DND-41 (cell line): ENCODE measurements at regions not wholly inside any gene's neighbourhood (a gene's known extent, or its start where the extent isn't known, plus 50 kb on each side); places are given as distances from the start of the nearest gene placed in this dataset.

Experiments used
- ATAC-seq: fragments of 200-7000 bp; cut with Tn5 transposase; 3 replicates; pipeline ENCODE4 v1.9.1; 2021; ENCODE audit warnings: low read depth; ENCODE audit not compliant: insufficient read depth
- DNase-seq: peaks from one replicate; pipeline ENCODE4 v3.0.0-alpha.2; 2020
- H2AFZ ChIP-seq: 2 replicates; pipeline ENCODE4 v1.6.0; 2012; ENCODE audit warnings: low read depth, low read length
- H3K27ac ChIP-seq: 2 replicates; pipeline ENCODE4 v1.5.1; 2012; ENCODE audit warnings: low read length, inconsistent platforms
- H3K27me3 ChIP-seq: fragments of 200-600 bp; sonication (generic); 2 replicates; pipeline ENCODE4 v1.6.0; 2012; ENCODE audit warnings: low read length, mild to moderate bottlenecking, inconsistent platforms; ENCODE audit not compliant: insufficient read depth, poor library complexity
- H3K36me3 ChIP-seq: 2 replicates; pipeline ENCODE4 v1.5.1; 2012; ENCODE audit warnings: low read length, inconsistent platforms; ENCODE audit not compliant: insufficient read depth
- H3K4me1 ChIP-seq: 2 replicates; pipeline ENCODE4 v1.5.1; 2012; ENCODE audit warnings: mild to moderate bottlenecking, low read length; ENCODE audit not compliant: insufficient read depth
- H3K4me2 ChIP-seq: 2 replicates; pipeline ENCODE4 v1.6.0; 2012; ENCODE audit warnings: mild to moderate bottlenecking, moderate library complexity, low read length, inconsistent platforms; ENCODE audit not compliant: insufficient read depth
- H3K4me3 ChIP-seq, 2 experiments: fragments of 200-600 bp in 1 of 2; shearing (Covaris generic) in 1 of 2; 2 replicates each; pipeline ENCODE4 v1.5.1; 2012 to 2016; ENCODE audit warnings: inconsistent platforms in 2 of 2, low read length in 2 of 2, mild to moderate bottlenecking in 2 of 2, low read depth in 1 of 2, moderate library complexity in 1 of 2
- H3K79me2 ChIP-seq: 2 replicates; pipeline ENCODE4 v1.6.0; 2012; ENCODE audit warnings: low read length, inconsistent platforms; ENCODE audit not compliant: insufficient read depth
- H3K9ac ChIP-seq: 2 replicates; pipeline ENCODE4 v1.6.0; 2012; ENCODE audit warnings: low read depth, mild to moderate bottlenecking, inconsistent platforms, low read length, moderate library complexity
- H3K9me3 ChIP-seq: 2 replicates; pipeline ENCODE4 v1.5.1; 2012; ENCODE audit warnings: low read length, moderate library complexity, mild to moderate bottlenecking, inconsistent platforms; ENCODE audit not compliant: insufficient read depth, severe bottlenecking
- H4K20me1 ChIP-seq: 2 replicates; pipeline ENCODE4 v1.6.0; 2012; ENCODE audit warnings: low read length; ENCODE audit not compliant: insufficient read depth
- EZH2 ChIP-seq: IDR thresholded peaks from 3 replicates; pipeline ENCODE4 v1.6.1; 2012; ENCODE audit warnings: borderline replicate concordance, low read depth, mild to moderate bottlenecking, moderate library complexity, low read length, inconsistent platforms; ENCODE audit not compliant: severe bottlenecking
- TF ChIP-seq, protein P1 (sequence below): IDR thresholded peaks from 2 replicates; pipeline ENCODE4 v1.5.1; 2012; ENCODE audit warnings: borderline replicate concordance, low read length, moderate library complexity, mild to moderate bottlenecking; ENCODE audit not compliant: poor library complexity, severe bottlenecking; ENCODE audit errors: extremely low read depth

GRCh38 chr7:156389116-156389692 is 251.4 kb upstream of the RNF32 start:
- DNase-seq (no peak), ATAC-seq (no peak)
- H3K9ac ChIP-seq, result no peak overlapping the region
- TF ChIP-seq, protein P1, sequence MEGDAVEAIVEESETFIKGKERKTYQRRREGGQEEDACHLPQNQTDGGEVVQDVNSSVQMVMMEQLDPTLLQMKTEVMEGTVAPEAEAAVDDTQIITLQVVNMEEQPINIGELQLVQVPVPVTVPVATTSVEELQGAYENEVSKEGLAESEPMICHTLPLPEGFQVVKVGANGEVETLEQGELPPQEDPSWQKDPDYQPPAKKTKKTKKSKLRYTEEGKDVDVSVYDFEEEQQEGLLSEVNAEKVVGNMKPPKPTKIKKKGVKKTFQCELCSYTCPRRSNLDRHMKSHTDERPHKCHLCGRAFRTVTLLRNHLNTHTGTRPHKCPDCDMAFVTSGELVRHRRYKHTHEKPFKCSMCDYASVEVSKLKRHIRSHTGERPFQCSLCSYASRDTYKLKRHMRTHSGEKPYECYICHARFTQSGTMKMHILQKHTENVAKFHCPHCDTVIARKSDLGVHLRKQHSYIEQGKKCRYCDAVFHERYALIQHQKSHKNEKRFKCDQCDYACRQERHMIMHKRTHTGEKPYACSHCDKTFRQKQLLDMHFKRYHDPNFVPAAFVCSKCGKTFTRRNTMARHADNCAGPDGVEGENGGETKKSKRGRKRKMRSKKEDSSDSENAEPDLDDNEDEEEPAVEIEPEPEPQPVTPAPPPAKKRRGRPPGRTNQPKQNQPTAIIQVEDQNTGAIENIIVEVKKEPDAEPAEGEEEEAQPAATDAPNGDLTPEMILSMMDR, result no peak
- TF ChIP-seq EZH2, result no peak
- H3K4me2 ChIP-seq, result no peak overlapping the region
- no peak overlapping the region for H3K27ac ChIP-seq
- H2AFZ ChIP-seq, result no peak overlapping the region
- H4K20me1 ChIP-seq, result no peaks in the 10 kb centered on the region
- no peaks in the 10 kb centered on the region for H3K36me3 ChIP-seq
- no peaks in the 10 kb centered on the region for H3K27me3 ChIP-seq
- H3K4me3 ChIP-seq, result no peak overlapping the region
- no peaks in the 10 kb centered on the region for H3K79me2 ChIP-seq
- no peaks in the 10 kb centered on the region for H3K9me3 ChIP-seq
- no peaks in the 10 kb centered on the region for H3K4me1 ChIP-seq

DNA sequence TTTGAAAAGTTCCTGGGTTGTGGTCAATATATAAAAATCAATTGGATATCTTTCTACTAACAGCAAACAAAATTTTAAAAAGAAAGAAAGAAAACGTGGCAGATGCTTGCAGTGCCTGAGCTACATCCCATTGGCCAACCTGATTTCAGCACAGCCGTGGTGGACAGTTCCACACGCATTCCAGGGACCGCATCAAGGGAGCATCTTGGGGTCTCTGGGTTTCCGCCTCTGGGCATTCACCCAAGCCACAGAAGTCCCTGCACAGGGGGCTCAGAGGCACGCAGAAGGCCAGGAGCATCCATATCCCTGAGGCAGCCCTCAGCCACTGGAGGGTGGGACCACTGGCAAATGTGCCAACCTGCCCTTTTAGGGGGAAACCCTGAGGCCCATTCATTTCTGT is 254.5 kb upstream of the RNF32 start:
- DNase-seq (peak; percentile 34), ATAC-seq (no peak)
- Histone ChIP-seq H3K9ac (no peak overlapping the region), H3K4me1 (no peaks in the 10 kb centered on the region), H3K36me3 (no peaks in the 10 kb centered on the region), H4K20me1 (no peaks in the 10 kb centered on the region), H3K4me2 (no peak overlapping the region), H3K27ac (no peak overlapping the region), H3K27me3 (no peaks in the 10 kb centered on the region), H3K9me3 (no peaks in the 10 kb centered on the region), H3K79me2 (no peaks in the 10 kb centered on the region), H3K4me3 (no peak overlapping the region), H2AFZ (no peak overlapping the region)
- TF ChIP-seq, protein P1, result no peak
- no peak for TF ChIP-seq EZH2

DNA sequence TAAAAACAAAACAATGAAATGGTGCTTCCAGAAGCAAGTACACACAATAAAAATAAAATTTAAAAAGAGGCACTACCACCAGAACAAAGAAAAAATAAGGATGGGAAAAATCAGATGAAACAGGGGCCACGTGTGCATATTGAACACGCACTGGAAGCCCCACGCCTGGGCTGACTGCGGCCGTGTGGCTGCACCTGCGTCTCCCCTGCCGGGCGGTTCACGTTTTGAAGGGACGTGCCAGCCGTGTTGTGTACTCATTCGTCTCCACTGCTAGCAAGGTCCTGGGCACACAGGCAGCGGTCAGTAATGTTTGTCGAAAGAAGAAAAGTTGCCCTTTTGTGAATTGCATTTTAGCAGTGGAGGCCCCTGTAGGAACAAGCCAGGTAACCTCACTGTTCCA is 255.9 kb upstream of the RNF32 start:
- Histone ChIP-seq H3K4me3 (no peak overlapping the region), H3K9me3 (no peaks in the 10 kb centered on the region), H3K27me3 (peaks cover 3% of the 10 kb centered on the region), H3K79me2 (no peaks in the 10 kb centered on the region), H3K4me1 (no peaks in the 10 kb centered on the region), H3K36me3 (no peaks in the 10 kb centered on the region), H3K27ac (no peak overlapping the region), H3K9ac (no peak overlapping the region), H3K4me2 (no peak overlapping the region), H4K20me1 (no peaks in the 10 kb centered on the region), H2AFZ (no peak overlapping the region)
- DNase-seq (no peak), ATAC-seq (no peak)
- TF ChIP-seq, protein P1, result no peak
- no peak for TF ChIP-seq EZH2

DNA sequence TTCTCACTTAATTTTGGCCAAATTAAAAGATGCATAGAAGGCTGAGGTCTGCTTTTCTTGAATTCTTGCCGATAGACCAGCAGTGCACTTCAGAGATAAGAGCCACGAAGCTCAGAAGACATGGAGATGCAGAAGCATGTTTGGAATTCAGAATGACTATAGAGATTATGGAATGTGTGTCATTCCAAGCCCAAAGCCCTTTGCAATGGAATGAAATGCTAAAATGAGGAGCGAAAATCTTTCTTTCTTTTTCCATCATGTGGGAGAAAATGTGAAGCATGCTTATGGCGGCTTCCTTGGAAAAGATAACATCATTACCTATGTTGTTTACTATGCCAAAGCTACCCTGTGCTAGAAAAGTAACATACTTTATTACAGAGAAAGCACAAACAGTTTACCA is 257.0 kb upstream of the RNF32 start:
- ATAC-seq (no peak), DNase-seq (no peak)
- TF ChIP-seq, protein P1, result no peak
- TF ChIP-seq EZH2, result no peak
- Histone ChIP-seq H3K36me3 (no peaks in the 10 kb centered on the region), H3K27me3 (peaks cover 3% of the 10 kb centered on the region), H3K27ac (no peak overlapping the region), H3K4me2 (no peak overlapping the region), H2AFZ (no peak overlapping the region), H4K20me1 (no peaks in the 10 kb centered on the region), H3K4me1 (no peaks in the 10 kb centered on the region), H3K79me2 (no peaks in the 10 kb centered on the region), H3K4me3 (no peak overlapping the region), H3K9ac (no peak overlapping the region), H3K9me3 (no peaks in the 10 kb centered on the region)
